HepG2 (cell line): ENCODE measurements at regions not wholly inside any gene's neighbourhood (a gene's known extent, or its start where the extent isn't known, plus 50 kb on each side); places are given as distances from the start of the nearest gene placed in this dataset.

ENCODE experiments used
- ATAC-seq: fragments of 200-7000 bp; cut with Tn5 transposase; 3 replicates; pipeline ENCODE4 v1.9.1; 2020; ENCODE audit warnings: mild to moderate bottlenecking, moderate library complexity
- BruUV-seq: library from RNA; stranded (reverse); fragments of 400-500 nt; replicated peaks from 2 replicates; lab custom pipeline; 2021; lab: Mats Ljungman, UMichigan
- CTCF ChIA-PET: fragments of 300-600 bp; formaldehyde crosslinking; extraction: SDS; loops from one replicate; lab custom pipeline; 2021; ENCODE audit warnings: low total read pairs, inconsistent platforms, low intra/inter-chr PET ratio; lab: Yijun Ruan, JAX
- POLR2A ChIA-PET: fragments of 350-600 bp; sonication (Branson Sonifier 250); formaldehyde crosslinking; loops from one replicate; lab custom pipeline; 2020; ENCODE audit warnings: antibody characterized with exemption, inconsistent platforms; lab: Yijun Ruan, JAX
- DNase-seq: peaks from one replicate; pipeline ENCODE4 v3.0.0-alpha.2; 2015; ENCODE audit warnings: low spot score
- FAIRE-seq: peaks from 3 replicates; lab custom pipeline; 2011; peaks lifted over from hg19 to GRCh38; lab: Jason Lieb, UNC
- H2AFZ ChIP-seq: one replicate; pipeline ENCODE4 v1.6.1; 2011; ENCODE audit warnings: low read length, inconsistent platforms
- H3K27ac ChIP-seq: fragments of 300-600 bp; 3 replicates; pipeline ENCODE4 v1.8.0; 2011; ENCODE audit warnings: mixed run types, mild to moderate bottlenecking, mixed read lengths, low read length, inconsistent platforms; ENCODE audit not compliant: insufficient read depth; ENCODE audit errors: extremely low read length
- H3K27me3 ChIP-seq, 2 experiments: fragments of 200-600 bp in 1 of 2; 2 replicates in 1 of 2; 3 replicates in 1 of 2; pipeline versions ENCODE4 v1.6.0 to v1.8.0; 2011; ENCODE audit warnings: low read length in 2 of 2, mild to moderate bottlenecking in 2 of 2, moderate library complexity in 2 of 2, inconsistent platforms in 1 of 2; ENCODE audit not compliant: insufficient read depth in 2 of 2, control insufficient read depth in 1 of 2
- H3K36me3 ChIP-seq, 2 experiments: fragments of 200-600 bp in 1 of 2; replicated peaks in 1 of 2; 2 replicates in 1 of 2; 3 replicates in 1 of 2; pipeline versions ENCODE4 v1.5.1 to v1.8.0; 2011; ENCODE audit warnings: low read length in 2 of 2, inconsistent platforms in 1 of 2; ENCODE audit not compliant: insufficient read depth in 2 of 2, control insufficient read depth in 1 of 2
- H3K4me1 ChIP-seq: 2 replicates; pipeline ENCODE4 v1.5.1; 2012; ENCODE audit warnings: low read length, inconsistent platforms; ENCODE audit not compliant: insufficient read depth
- H3K4me2 ChIP-seq: 2 replicates; pipeline ENCODE4 v1.6.0; 2011; ENCODE audit warnings: low read depth, low read length, inconsistent platforms
- H3K4me3 ChIP-seq, 3 experiments: fragments of 200-600 bp in 1 of 3; sonication (generic), shearing (Covaris generic) in 1 of 3; replicated peaks in 1 of 3; 2 replicates each; pipeline ENCODE4 v1.5.1; 2011 to 2016; ENCODE audit warnings: low read length in 3 of 3, inconsistent platforms in 2 of 3, low read depth in 2 of 3, mild to moderate bottlenecking in 2 of 3, control low read depth in 1 of 3, mixed read lengths in 1 of 3; ENCODE audit not compliant: insufficient read depth in 1 of 3
- H3K79me2 ChIP-seq: one replicate; pipeline ENCODE4 v1.6.1; 2011; ENCODE audit warnings: low read length, inconsistent platforms; ENCODE audit not compliant: insufficient read depth
- H3K9ac ChIP-seq: 2 replicates; pipeline ENCODE4 v1.6.0; 2011; ENCODE audit warnings: mild to moderate bottlenecking, low read depth, low read length, inconsistent platforms; ENCODE audit not compliant: insufficient read depth
- H3K9me3 ChIP-seq: 2 replicates; pipeline ENCODE4 v1.5.1; 2012; ENCODE audit warnings: mild to moderate bottlenecking, low read length
- H4K20me1 ChIP-seq: 2 replicates; pipeline ENCODE4 v1.6.0; 2011; ENCODE audit warnings: inconsistent platforms, mild to moderate bottlenecking, low read length, moderate library complexity; ENCODE audit not compliant: insufficient read depth
- AGO2 ChIP-seq: fragments of 200-400 bp; formaldehyde crosslinking; optimal IDR thresholded peaks from 2 replicates; pipeline ENCODE3; 2017; ENCODE audit warnings: mild to moderate bottlenecking, low read depth, low read length, moderate library complexity
- AHR ChIP-seq: IDR thresholded peaks from 2 replicates; pipeline ENCODE4 v1.6.1; 2018; ENCODE audit warnings: missing genetic modification reagents, missing compliant biosample characterization
- BRCA1 ChIP-seq: sonication (generic); formaldehyde crosslinking; IDR thresholded peaks from 2 replicates; pipeline ENCODE4 v1.4.0; 2020; ENCODE audit warnings: missing genetic modification reagents
- JUN ChIP-seq: sonication (generic); formaldehyde crosslinking; IDR thresholded peaks from 2 replicates; pipeline ENCODE4 v1.4.0; 2020; ENCODE audit warnings: mild to moderate bottlenecking, missing genetic modification reagents
- PPARG ChIP-seq: conservative IDR thresholded peaks from 2 replicates; pipeline ENCODE4 v1.6.1; 2016; ENCODE audit warnings: missing biosample characterization, missing genetic modification reagents
- RNF219 ChIP-seq: sonication (generic); formaldehyde crosslinking; IDR thresholded peaks from 2 replicates; pipeline ENCODE4 v1.5.0; 2020; ENCODE audit warnings: mild to moderate bottlenecking, missing genetic modification reagents
- ZFP91 ChIP-seq: sonication (generic); formaldehyde crosslinking; IDR thresholded peaks from 2 replicates; pipeline ENCODE4 v1.9.0; 2022; ENCODE audit warnings: missing genetic modification reagents, mild to moderate bottlenecking, borderline replicate concordance
- ZNF138 ChIP-seq: sonication (generic); formaldehyde crosslinking; IDR thresholded peaks from 2 replicates; pipeline ENCODE4 v1.5.0; 2020; ENCODE audit warnings: mild to moderate bottlenecking, low read depth, missing genetic modification reagents
- ZNF430 ChIP-seq: sonication (generic); formaldehyde crosslinking; IDR thresholded peaks from 2 replicates; pipeline ENCODE4 v1.9.0; 2021; ENCODE audit warnings: mild to moderate bottlenecking, missing genetic modification reagents
- ZNF674 ChIP-seq: sonication (generic); formaldehyde crosslinking; IDR thresholded peaks from 2 replicates; pipeline ENCODE4 v1.5.0; 2020; ENCODE audit warnings: low read depth, mild to moderate bottlenecking, missing genetic modification reagents
- WGBS: methylation state at CpG from one replicate; pipeline ENCODE4 v1.1.6; 2017; ENCODE audit warnings: low lambda C conversion rate; 5-methylcytosine and 5-hydroxymethylcytosine counted together
- in situ Hi-C: cut with HindIII; loops from 2 replicates; pipeline ENCODE4 v1.10.0; 2017; ENCODE audit warnings: low pct_unique_long_range_greater_than_20kb; ENCODE audit not compliant: extremely low pct_ligation_motif_present
- intact Hi-C: fragments of 100-400 bp; cut with micrococcal nuclease; formaldehyde crosslinking; loops from one replicate; pipeline ENCODE4 v1.10.0; 2022; ENCODE audit not compliant: unreplicated experiment
- TF ChIP-seq, protein P1 (sequence below): sonication (generic); formaldehyde crosslinking; IDR thresholded peaks from 2 replicates; pipeline ENCODE4 v1.4.0; 2020; ENCODE audit warnings: missing genetic modification reagents
- TF ChIP-seq, protein P2 (sequence below): sonication (generic); formaldehyde crosslinking; IDR thresholded peaks from 2 replicates; pipeline ENCODE4 v1.8.1; 2022; ENCODE audit warnings: low read depth, mild to moderate bottlenecking, missing genetic modification reagents
- TF ChIP-seq, protein P3 (sequence below): sonication (generic); formaldehyde crosslinking; IDR thresholded peaks from 2 replicates; pipeline ENCODE4; 2020; ENCODE audit warnings: missing genetic modification reagents, mild to moderate bottlenecking, borderline replicate concordance

DNA sequence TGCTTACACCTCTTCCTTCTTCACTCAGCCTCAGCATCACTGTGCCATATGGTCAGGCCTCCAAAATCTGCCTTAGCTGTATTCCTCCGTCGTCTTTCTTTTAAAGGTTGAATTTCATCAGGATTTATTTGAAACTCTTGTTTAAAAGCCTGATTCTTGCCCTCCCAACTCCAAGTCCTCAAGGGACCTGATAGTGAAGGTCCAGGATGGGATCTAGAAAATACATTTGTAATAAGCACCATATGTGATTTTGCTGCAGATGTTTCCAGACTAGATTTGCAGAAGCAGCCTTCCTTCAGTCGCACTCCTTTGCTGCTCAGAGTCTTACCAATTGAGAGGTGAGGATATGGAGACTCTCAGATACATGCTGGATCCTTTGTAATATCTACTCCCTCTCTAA lies 101.0 kb upstream of the ANKRD1 start:
- ChIA-PET CTCF (no interaction called here), POLR2A (no interaction called here)
- DNase-seq (no peak), FAIRE-seq (no peak), ATAC-seq (no peak)
- H3K36me3 ChIP-seq: no peaks in the 10 kb centered on the region
- peaks cover 0 to 11% of the 10 kb centered on the region in 2 experiments; a peak in 2 of 5 replicates for H3K27me3 ChIP-seq
- intact Hi-C loops: no loop called here
- H3K9ac ChIP-seq: no peak overlapping the region
- no peaks in the 10 kb centered on the region for H3K79me2 ChIP-seq
- in situ Hi-C loops: no loop called here
- H3K9me3 ChIP-seq: no peaks in the 10 kb centered on the region
- 58% methylated on average over 3 of the region's 3 CpGs for WGBS
- no peak overlapping the region for H3K27ac ChIP-seq
- H4K20me1 ChIP-seq: no peaks in the 10 kb centered on the region
- no peak overlapping the region for H3K4me3 ChIP-seq
- no peaks in the 10 kb centered on the region for H3K4me1 ChIP-seq
- no TSS peak for BruUV-seq
- H3K4me2 ChIP-seq: no peak overlapping the region
- H2AFZ ChIP-seq: no peak overlapping the region
- no peak for TF ChIP-seq RNF219 (CRISPR knock-in tag)
- TF ChIP-seq, protein P1, sequence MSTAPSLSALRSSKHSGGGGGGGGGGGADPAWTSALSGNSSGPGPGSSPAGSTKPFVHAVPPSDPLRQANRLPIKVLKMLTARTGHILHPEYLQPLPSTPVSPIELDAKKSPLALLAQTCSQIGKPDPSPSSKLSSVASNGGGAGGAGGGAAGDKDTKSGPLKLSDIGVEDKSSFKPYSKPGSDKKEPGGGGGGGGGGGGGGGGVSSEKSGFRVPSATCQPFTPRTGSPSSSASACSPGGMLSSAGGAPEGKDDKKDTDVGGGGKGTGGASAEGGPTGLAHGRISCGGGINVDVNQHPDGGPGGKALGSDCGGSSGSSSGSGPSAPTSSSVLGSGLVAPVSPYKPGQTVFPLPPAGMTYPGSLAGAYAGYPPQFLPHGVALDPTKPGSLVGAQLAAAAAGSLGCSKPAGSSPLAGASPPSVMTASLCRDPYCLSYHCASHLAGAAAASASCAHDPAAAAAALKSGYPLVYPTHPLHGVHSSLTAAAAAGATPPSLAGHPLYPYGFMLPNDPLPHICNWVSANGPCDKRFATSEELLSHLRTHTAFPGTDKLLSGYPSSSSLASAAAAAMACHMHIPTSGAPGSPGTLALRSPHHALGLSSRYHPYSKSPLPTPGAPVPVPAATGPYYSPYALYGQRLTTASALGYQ (CRISPR knock-in tag): no peak
- no peak for TF ChIP-seq AHR (CRISPR knock-in tag)
- no peak for TF ChIP-seq AGO2
- TF ChIP-seq ZNF674 (CRISPR knock-in tag): no peak
- no peak for TF ChIP-seq BRCA1 (CRISPR knock-in tag)
- no peak for TF ChIP-seq ZFP91 (CRISPR knock-in tag)
- no peak for TF ChIP-seq PPARG (CRISPR knock-in tag)
- TF ChIP-seq, protein P2, sequence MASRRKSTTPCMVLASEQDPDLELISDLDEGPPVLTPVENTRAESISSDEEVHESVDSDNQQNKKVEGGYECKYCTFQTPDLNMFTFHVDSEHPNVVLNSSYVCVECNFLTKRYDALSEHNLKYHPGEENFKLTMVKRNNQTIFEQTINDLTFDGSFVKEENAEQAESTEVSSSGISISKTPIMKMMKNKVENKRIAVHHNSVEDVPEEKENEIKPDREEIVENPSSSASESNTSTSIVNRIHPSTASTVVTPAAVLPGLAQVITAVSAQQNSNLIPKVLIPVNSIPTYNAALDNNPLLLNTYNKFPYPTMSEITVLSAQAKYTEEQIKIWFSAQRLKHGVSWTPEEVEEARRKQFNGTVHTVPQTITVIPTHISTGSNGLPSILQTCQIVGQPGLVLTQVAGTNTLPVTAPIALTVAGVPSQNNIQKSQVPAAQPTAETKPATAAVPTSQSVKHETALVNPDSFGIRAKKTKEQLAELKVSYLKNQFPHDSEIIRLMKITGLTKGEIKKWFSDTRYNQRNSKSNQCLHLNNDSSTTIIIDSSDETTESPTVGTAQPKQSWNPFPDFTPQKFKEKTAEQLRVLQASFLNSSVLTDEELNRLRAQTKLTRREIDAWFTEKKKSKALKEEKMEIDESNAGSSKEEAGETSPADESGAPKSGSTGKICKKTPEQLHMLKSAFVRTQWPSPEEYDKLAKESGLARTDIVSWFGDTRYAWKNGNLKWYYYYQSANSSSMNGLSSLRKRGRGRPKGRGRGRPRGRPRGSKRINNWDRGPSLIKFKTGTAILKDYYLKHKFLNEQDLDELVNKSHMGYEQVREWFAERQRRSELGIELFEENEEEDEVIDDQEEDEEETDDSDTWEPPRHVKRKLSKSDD (CRISPR knock-in tag): no peak
- no peak for TF ChIP-seq ZNF138 (CRISPR knock-in tag)
- no peak for TF ChIP-seq JUN (CRISPR knock-in tag)
- TF ChIP-seq ZNF430: no peak
- TF ChIP-seq, protein P3, sequence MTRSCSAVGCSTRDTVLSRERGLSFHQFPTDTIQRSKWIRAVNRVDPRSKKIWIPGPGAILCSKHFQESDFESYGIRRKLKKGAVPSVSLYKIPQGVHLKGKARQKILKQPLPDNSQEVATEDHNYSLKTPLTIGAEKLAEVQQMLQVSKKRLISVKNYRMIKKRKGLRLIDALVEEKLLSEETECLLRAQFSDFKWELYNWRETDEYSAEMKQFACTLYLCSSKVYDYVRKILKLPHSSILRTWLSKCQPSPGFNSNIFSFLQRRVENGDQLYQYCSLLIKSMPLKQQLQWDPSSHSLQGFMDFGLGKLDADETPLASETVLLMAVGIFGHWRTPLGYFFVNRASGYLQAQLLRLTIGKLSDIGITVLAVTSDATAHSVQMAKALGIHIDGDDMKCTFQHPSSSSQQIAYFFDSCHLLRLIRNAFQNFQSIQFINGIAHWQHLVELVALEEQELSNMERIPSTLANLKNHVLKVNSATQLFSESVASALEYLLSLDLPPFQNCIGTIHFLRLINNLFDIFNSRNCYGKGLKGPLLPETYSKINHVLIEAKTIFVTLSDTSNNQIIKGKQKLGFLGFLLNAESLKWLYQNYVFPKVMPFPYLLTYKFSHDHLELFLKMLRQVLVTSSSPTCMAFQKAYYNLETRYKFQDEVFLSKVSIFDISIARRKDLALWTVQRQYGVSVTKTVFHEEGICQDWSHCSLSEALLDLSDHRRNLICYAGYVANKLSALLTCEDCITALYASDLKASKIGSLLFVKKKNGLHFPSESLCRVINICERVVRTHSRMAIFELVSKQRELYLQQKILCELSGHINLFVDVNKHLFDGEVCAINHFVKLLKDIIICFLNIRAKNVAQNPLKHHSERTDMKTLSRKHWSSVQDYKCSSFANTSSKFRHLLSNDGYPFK: no peak
